Kasumi-1 (cell line): ENCODE measurements at regions not wholly inside any gene's neighbourhood (a gene's known extent, or its start where the extent isn't known, plus 50 kb on each side); places are given as distances from the start of the nearest gene placed in this dataset.

ENCODE experiments used
- DNase-seq, 2 experiments: peaks; one replicate each; lab custom pipeline; 2025; lab: John Stamatoyannopoulos, UW

DNA sequence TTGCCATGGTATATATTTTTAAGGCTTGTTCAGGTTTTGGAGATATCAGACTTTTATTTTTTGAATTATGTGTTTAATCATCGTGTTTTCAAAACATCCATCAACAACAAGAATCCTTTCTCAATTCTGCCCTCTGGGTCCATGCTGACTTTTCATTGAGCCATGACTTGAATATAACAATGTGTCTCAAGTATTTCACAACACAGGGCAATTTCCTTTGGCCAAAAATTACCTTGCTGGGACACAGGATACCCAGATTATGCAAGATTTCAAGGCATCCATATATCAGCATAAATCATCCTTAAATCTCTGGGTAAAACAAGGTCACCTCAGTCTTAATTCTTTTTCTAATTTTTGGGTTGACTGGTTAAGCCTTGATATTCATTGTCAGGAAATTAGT lies 411.2 kb upstream of the USP24 start:
- no peak for DNase-seq

DNA sequence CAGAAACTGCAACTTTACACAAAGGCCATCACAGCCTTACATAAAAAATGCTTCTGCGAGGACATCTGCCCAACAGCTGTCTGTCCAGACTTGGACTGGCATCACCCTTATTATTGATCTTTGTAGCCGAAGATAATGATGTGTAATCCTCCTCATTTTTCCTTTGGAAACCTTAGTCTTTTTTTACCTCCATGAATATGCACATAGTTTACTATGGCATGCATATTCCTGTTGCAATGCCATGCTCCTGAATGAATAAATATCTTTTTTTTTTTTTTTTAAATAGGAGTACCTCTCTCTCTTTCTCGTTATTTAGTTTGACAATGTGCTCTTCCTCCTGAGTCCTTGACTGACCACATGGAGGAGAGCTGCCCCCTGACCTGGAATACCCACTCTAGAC lies 409.6 kb upstream of the USP24 start:
- DNase-seq, result no peak

- DNase-seq, result no peak
Observed at GRCh38 chr1:55623311-55623710, 408.1 kb upstream of the USP24 start.

DNA sequence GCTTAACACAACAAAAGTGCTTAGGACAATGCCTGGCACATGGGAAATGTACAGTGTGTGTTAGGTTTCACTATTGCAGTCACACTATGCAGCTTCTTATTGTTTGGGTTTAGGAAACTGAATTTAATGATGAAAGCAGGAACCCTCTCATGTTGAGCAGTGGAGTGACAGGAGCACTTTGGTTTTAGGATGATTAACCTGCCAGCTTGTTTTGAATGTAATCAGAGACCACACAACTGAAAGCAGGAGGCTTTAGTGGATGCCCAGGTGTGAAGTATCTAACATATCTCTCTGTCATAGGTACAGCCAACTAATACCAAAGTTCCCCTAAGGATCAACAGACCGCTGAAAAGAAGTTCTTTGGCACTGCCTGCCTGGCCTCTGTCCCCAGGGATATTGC lies 406.9 kb upstream of the USP24 start:
- no peak for DNase-seq

DNA sequence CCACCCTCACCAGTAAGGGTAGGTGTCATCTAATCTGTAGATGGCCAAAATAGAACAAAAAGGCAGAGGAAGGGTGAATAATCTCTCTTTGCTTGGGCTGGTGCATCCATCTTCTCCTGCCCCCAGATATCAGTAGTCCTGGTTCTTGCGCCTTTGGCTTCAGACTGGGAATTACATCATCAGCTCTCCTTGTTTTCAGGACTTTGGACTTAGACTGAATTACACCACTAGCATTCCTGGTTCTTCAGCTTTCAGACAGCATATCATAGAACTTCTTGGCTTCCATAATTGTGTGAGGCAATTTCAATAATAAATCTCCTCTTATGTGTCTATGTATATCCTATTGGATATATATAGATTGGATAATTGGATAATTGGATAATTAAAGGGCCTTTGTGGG lies 403.0 kb upstream of the USP24 start:
- no peak for DNase-seq

- no peak for DNase-seq
Observed at GRCh38 chr1:55617288-55617982, 402.3 kb upstream of the USP24 start.

DNA sequence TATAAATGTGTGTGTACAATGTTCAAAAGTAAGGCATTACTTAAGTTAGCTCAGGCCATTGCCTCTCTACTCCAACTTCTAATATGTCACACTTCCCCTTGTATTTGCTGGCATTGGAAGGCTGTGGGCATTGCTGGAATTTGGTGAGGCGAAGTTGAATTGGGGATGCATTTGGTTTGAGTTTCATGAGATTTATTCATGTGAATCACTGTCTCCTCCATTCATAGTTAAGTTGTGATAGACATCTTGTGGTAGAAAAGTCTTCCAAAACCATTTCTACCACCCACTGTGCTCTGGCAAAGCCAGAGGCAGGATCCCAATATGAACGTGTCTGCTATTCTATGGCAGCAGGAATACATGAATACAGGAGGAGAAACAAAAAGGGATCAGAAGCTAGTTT lies 397.8 kb upstream of the USP24 start:
- no peak for DNase-seq

- DNase-seq, result no peak
Observed at GRCh38 chr1:55611123-55611522, 396.0 kb upstream of the USP24 start.

GRCh38 chr1:55610203-55610602 lies 395.0 kb upstream of the USP24 start:
- DNase-seq, result no peak

- no peak for DNase-seq
Observed at GRCh38 chr1:55609630-55610029, 394.5 kb upstream of the USP24 start.

- no peak for DNase-seq
Observed at GRCh38 chr1:55605155-55605554, 390.0 kb upstream of the USP24 start.

GRCh38 chr1:55604749-55605148 lies 389.6 kb upstream of the USP24 start:
- DNase-seq, result no peak

- DNase-seq, result no peak
Observed at GRCh38 chr1:55604179-55604578, 389.0 kb upstream of the USP24 start.

DNA sequence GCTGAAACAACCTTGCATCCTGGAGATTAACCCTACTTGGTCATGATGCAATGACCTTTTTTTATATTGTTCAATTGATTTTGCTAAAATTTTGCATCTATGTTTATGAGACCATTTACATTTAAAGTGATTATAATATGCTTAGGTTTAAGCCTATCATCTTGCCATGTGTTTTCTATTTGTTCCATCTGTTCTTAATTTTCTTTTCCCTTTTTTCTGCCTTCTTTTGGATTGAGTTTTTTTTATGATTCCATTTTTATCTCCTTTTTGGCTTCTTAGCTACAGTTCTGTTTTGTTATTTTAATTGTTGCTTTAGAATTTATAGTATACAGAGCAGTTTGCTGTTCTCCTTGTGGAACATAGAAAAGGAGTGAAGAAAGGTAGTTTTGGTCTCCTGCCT lies 385.1 kb upstream of the USP24 start:
- no peak for DNase-seq

GRCh38 chr1:55597910-55598309 lies 382.7 kb upstream of the USP24 start:
- no peak for DNase-seq

GRCh38 chr1:55594701-55595100 lies 379.5 kb upstream of the USP24 start:
- DNase-seq, result no peak

GRCh38 chr1:55593298-55593697 lies 378.1 kb upstream of the USP24 start:
- DNase-seq, result no peak

- no peak for DNase-seq
Observed at GRCh38 chr1:55592122-55592521, 377.0 kb upstream of the USP24 start.

DNA sequence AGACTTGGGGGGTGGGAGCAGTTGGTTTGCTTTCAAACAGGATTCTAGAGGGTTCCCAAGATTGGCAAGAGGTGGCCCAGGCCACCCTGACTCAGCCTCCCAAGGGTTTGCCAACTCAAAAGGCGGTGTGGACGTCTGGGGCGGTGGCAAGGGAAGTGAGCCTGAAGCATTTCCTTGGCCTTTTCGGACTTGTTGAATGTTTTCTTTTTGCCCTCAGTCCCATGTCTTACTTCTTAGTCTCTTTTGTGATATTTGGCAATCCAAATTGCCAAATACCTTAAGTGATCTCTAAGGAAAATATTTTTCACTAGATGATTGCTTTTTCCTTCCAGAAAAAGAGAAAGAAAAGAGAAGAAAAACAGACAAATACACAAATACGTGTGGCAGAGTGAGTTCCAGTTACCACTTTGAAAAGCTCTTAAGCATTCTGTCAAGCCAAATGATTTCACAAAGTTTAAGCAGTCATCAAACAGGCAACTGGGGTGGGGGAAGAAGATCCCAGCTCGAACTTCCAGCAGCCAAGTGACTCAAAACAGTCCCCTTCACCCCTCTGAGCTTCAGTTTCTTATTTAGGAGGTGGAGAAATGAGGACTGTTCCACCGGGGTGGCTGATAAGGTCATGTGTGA lies 374.6 kb upstream of the USP24 start:
- no peak for DNase-seq

GRCh38 chr1:55588309-55588708 lies 373.1 kb upstream of the USP24 start:
- no peak for DNase-seq

GRCh38 chr1:55586771-55587170 lies 371.6 kb upstream of the USP24 start:
- DNase-seq, result no peak

- no peak for DNase-seq
Observed at GRCh38 chr1:55585402-55585792, 370.2 kb upstream of the USP24 start.

- DNase-seq, result no peak
Observed at GRCh38 chr1:55584526-55585401, 369.6 kb upstream of the USP24 start.
